ENCODE measurements at regions not wholly inside any gene's neighbourhood (a gene's known extent, or its start where the extent isn't known, plus 50 kb on each side); places are given as distances from the start of the nearest gene placed in this dataset.

DNA sequence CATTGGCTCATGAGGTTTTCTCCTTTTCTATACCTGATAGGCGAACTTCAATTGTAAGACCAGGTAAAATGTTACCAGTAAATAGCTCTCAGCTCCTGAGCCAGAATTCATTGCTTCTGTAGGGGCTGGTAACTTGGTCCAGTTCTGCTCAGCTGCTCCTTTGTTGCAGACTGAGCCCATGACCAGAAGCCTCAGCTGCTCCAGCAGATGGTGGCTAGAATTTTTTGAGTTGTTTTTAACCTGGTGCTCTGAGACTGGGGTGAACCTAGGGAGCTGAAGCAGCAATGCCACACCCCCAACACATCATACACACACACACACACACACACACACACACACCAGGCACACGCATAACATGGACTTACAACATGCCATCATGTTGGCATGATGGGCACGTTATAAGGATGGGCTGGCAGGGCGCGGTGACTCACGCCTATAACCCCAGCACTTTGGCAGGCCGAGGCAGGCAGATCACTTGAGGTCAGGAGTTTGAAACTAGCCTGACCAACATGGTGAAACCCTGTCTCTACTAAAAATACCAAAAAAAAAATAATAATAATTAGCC is 103.1 kb downstream of the QRSL1 start:
- no peaks in the 10 kb centered on the region for H3K79me1 ChIP-seq (ENCODE audit: low read length)
- H4K12ac ChIP-seq (ENCODE audit: low read depth, low read length), result no peak overlapping the region
- no peak overlapping the region for H4K91ac ChIP-seq (ENCODE audit: low read depth, low read length)
- no peak overlapping the region for H4K8ac ChIP-seq (ENCODE audit: low read depth, low read length)
- H3K14ac ChIP-seq (ENCODE audit: low read length), result no peak overlapping the region
- no peak overlapping the region for H3K4me3 ChIP-seq (ENCODE audit: low read depth, low read length)
- no peak overlapping the region for H2BK5ac ChIP-seq (ENCODE audit: low read depth, low read length, poor library complexity)
- H3K27me3 ChIP-seq (ENCODE audit: insufficient read depth, low read length), result no peaks in the 10 kb centered on the region
- H2BK12ac ChIP-seq (ENCODE audit: low read length), result no peak overlapping the region
- no peaks in the 10 kb centered on the region for H3K4me1 ChIP-seq (ENCODE audit: control insufficient read depth in 1 of 2, insufficient read depth in 2 of 2, low read length in 2 of 2)
- H3K9ac ChIP-seq (ENCODE audit: low read length), result no peak overlapping the region
- no peak overlapping the region for H3K4me2 ChIP-seq (ENCODE audit: low read length)
- no peak for DNase-seq
- no peaks in the 10 kb centered on the region for H3K36me3 ChIP-seq (ENCODE audit: control insufficient read depth in 1 of 2, insufficient read depth in 2 of 2, low read length in 2 of 2)
- H3K79me2 ChIP-seq (ENCODE audit: control insufficient read depth, insufficient read depth, low read length, poor library complexity), result no peaks in the 10 kb centered on the region
- H3K4ac ChIP-seq (ENCODE audit: low read depth, low read length), result no peak overlapping the region
- no peak overlapping the region for H3K23ac ChIP-seq (ENCODE audit: low read length)
- H2AFZ ChIP-seq (ENCODE audit: insufficient read depth, low read length, poor library complexity), result no peak overlapping the region
- H3K9me3 ChIP-seq (ENCODE audit: insufficient read depth, low read depth, low read length), result peaks cover 3% of the 10 kb centered on the region
- H3K27ac ChIP-seq (ENCODE audit: low read depth, low read length), result no peak overlapping the region
- no peak overlapping the region for H2AK5ac ChIP-seq (ENCODE audit: low read length)
- WGBS (ENCODE audit: extremely low coverage, insufficient coverage, insufficient read length), result no CpG with 5 or more reads among the region's 7 CpGs
- no peak overlapping the region for H3K18ac ChIP-seq (ENCODE audit: low read length)
- no peak overlapping the region for H2BK120ac ChIP-seq (ENCODE audit: insufficient read depth, low read length, poor library complexity)

DNA sequence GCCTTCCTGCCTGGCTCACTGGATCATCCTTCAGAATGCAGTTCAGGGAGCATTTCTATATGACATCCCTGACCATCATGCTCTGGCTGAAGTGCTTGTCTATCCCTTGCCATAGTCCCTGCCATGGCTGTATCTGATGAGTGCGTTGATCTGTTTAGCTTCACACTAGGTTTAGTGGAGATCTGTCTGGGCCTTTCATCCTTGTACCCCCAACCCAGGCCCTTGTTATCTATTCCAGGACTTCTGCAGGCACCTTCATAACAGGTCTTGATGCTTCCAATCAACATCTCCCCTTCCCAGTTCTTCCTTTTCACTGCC is 102.4 kb downstream of the QRSL1 start:
- Histone ChIP-seq H3K23ac (ENCODE audit: low read length) (no peak overlapping the region), H3K27ac (ENCODE audit: low read depth, low read length) (no peak overlapping the region), H2BK120ac (ENCODE audit: insufficient read depth, low read length, poor library complexity) (no peak overlapping the region), H2AK5ac (ENCODE audit: low read length) (no peak overlapping the region), H3K14ac (ENCODE audit: low read length) (no peak overlapping the region), H3K9me3 (ENCODE audit: insufficient read depth, low read depth, low read length) (peaks cover 3% of the 10 kb centered on the region), H3K4me2 (ENCODE audit: low read length) (no peak overlapping the region), H3K4me3 (ENCODE audit: low read depth, low read length) (no peak overlapping the region), H3K27me3 (ENCODE audit: insufficient read depth, low read length) (no peaks in the 10 kb centered on the region), H3K4me1 (ENCODE audit: control insufficient read depth in 1 of 2, insufficient read depth in 2 of 2, low read length in 2 of 2) (no peaks in the 10 kb centered on the region), H2BK12ac (ENCODE audit: low read length) (no peak overlapping the region), H4K12ac (ENCODE audit: low read depth, low read length) (no peak overlapping the region), H3K18ac (ENCODE audit: low read length) (no peak overlapping the region), H2BK5ac (ENCODE audit: low read depth, low read length, poor library complexity) (no peak overlapping the region), H3K79me1 (ENCODE audit: low read length) (no peaks in the 10 kb centered on the region), H3K79me2 (ENCODE audit: control insufficient read depth, insufficient read depth, low read length, poor library complexity) (no peaks in the 10 kb centered on the region), H2AFZ (ENCODE audit: insufficient read depth, low read length, poor library complexity) (no peak overlapping the region), H3K36me3 (ENCODE audit: control insufficient read depth in 1 of 2, insufficient read depth in 2 of 2, low read length in 2 of 2) (no peaks in the 10 kb centered on the region), H3K9ac (ENCODE audit: low read length) (no peak overlapping the region), H4K8ac (ENCODE audit: low read depth, low read length) (no peak overlapping the region), H3K4ac (ENCODE audit: low read depth, low read length) (no peak overlapping the region), H4K91ac (ENCODE audit: low read depth, low read length) (no peak overlapping the region)
- no CpG with 5 or more reads among the region's 1 CpG for WGBS (ENCODE audit: extremely low coverage, insufficient coverage, insufficient read length)
- DNase-seq, result no peak

DNA sequence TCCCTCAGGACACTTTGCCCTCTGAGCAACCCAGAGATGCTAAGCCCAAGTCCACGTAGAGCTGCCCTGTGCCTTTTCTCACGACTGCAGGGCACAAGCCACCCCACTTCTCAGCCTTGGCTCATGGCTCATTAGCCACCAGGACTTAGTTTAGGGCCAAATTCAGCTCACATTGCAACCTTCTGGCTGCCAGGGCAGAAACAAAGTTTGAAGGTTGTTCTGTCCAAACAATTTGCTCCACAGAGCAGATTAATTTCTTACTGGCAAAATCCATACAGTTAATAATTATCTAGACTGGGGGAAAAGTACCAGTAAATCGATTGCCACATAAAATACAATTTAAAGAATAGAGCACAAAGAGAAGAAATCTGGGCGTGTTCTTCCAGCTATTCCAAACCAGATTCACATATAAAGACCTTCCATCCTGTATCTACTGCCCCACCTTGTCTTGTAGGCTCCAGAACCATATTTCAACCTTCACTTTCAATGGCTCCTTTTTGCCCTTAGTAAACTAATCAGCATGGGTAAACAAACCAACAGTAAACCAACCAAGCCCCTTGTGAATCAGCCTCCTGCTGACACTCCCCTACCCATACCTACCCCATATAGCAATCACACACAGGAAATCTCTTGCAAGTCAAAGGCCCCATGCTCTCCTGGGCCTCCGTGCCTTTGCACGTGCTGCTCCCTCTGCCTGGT is 101.9 kb downstream of the QRSL1 start:
- Histone ChIP-seq H3K4me3 (ENCODE audit: low read depth, low read length) (no peak overlapping the region), H2BK5ac (ENCODE audit: low read depth, low read length, poor library complexity) (no peak overlapping the region), H3K9ac (ENCODE audit: low read length) (no peak overlapping the region), H3K18ac (ENCODE audit: low read length) (no peak overlapping the region), H2AFZ (ENCODE audit: insufficient read depth, low read length, poor library complexity) (no peak overlapping the region), H3K23ac (ENCODE audit: low read length) (no peak overlapping the region), H3K36me3 (ENCODE audit: control insufficient read depth in 1 of 2, insufficient read depth in 2 of 2, low read length in 2 of 2) (no peaks in the 10 kb centered on the region), H4K12ac (ENCODE audit: low read depth, low read length) (no peak overlapping the region), H3K14ac (ENCODE audit: low read length) (no peak overlapping the region), H3K27me3 (ENCODE audit: insufficient read depth, low read length) (no peaks in the 10 kb centered on the region), H3K79me2 (ENCODE audit: control insufficient read depth, insufficient read depth, low read length, poor library complexity) (no peaks in the 10 kb centered on the region), H3K4me2 (ENCODE audit: low read length) (no peak overlapping the region), H3K4me1 (ENCODE audit: control insufficient read depth in 1 of 2, insufficient read depth in 2 of 2, low read length in 2 of 2) (no peaks in the 10 kb centered on the region), H2AK5ac (ENCODE audit: low read length) (no peak overlapping the region), H3K9me3 (ENCODE audit: insufficient read depth, low read depth, low read length) (peaks cover 3% of the 10 kb centered on the region), H2BK120ac (ENCODE audit: insufficient read depth, low read length, poor library complexity) (no peak overlapping the region), H3K4ac (ENCODE audit: low read depth, low read length) (no peak overlapping the region), H4K8ac (ENCODE audit: low read depth, low read length) (no peak overlapping the region), H3K27ac (ENCODE audit: low read depth, low read length) (no peak overlapping the region), H3K79me1 (ENCODE audit: low read length) (no peaks in the 10 kb centered on the region), H4K91ac (ENCODE audit: low read depth, low read length) (no peak overlapping the region), H2BK12ac (ENCODE audit: low read length) (no peak overlapping the region)
- WGBS (ENCODE audit: extremely low coverage, insufficient coverage, insufficient read length), result no CpG with 5 or more reads among the region's 6 CpGs
- DNase-seq, result no peak

DNA sequence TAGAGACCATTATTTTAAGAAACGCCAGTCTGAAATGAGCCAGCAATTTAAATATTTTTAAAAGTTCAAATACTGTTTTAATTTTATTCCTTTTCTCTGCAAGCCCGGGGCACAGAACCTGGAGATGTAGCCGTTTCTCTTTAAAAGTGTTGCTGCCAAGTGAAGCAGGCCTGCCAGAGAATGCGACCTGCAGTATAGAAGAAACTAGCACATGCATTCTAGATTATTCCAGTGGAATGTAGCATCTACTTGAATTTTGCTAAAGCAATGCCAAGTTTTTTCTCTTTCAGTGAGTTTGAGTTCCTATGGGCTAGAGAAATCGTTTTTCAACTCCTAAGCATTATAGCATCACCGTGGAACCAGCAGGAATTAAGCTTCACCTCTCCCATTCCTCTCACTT is 101.3 kb downstream of the QRSL1 start:
- no peak overlapping the region for H2BK5ac ChIP-seq (ENCODE audit: low read depth, low read length, poor library complexity)
- H3K9ac ChIP-seq (ENCODE audit: low read length), result no peak overlapping the region
- H2AFZ ChIP-seq (ENCODE audit: insufficient read depth, low read length, poor library complexity), result no peak overlapping the region
- no peak overlapping the region for H3K18ac ChIP-seq (ENCODE audit: low read length)
- no peak overlapping the region for H3K4me2 ChIP-seq (ENCODE audit: low read length)
- H3K9me3 ChIP-seq (ENCODE audit: insufficient read depth, low read depth, low read length), result peaks cover 3% of the 10 kb centered on the region
- no peaks in the 10 kb centered on the region for H3K4me1 ChIP-seq (ENCODE audit: control insufficient read depth in 1 of 2, insufficient read depth in 2 of 2, low read length in 2 of 2)
- H2AK5ac ChIP-seq (ENCODE audit: low read length), result no peak overlapping the region
- H4K12ac ChIP-seq (ENCODE audit: low read depth, low read length), result no peak overlapping the region
- no peak overlapping the region for H3K23ac ChIP-seq (ENCODE audit: low read length)
- WGBS (ENCODE audit: extremely low coverage, insufficient coverage, insufficient read length), result no CpG with 5 or more reads among the region's 6 CpGs
- H3K79me2 ChIP-seq (ENCODE audit: control insufficient read depth, insufficient read depth, low read length, poor library complexity), result no peaks in the 10 kb centered on the region
- H3K79me1 ChIP-seq (ENCODE audit: low read length), result no peaks in the 10 kb centered on the region
- H3K4me3 ChIP-seq (ENCODE audit: low read depth, low read length), result no peak overlapping the region
- no peak overlapping the region for H2BK12ac ChIP-seq (ENCODE audit: low read length)
- H2BK120ac ChIP-seq (ENCODE audit: insufficient read depth, low read length, poor library complexity), result no peak overlapping the region
- no peaks in the 10 kb centered on the region for H3K36me3 ChIP-seq (ENCODE audit: control insufficient read depth in 1 of 2, insufficient read depth in 2 of 2, low read length in 2 of 2)
- no peak overlapping the region for H4K91ac ChIP-seq (ENCODE audit: low read depth, low read length)
- no peak for DNase-seq
- no peak overlapping the region for H3K14ac ChIP-seq (ENCODE audit: low read length)
- no peak overlapping the region for H3K4ac ChIP-seq (ENCODE audit: low read depth, low read length)
- H3K27ac ChIP-seq (ENCODE audit: low read depth, low read length), result no peak overlapping the region
- no peaks in the 10 kb centered on the region for H3K27me3 ChIP-seq (ENCODE audit: insufficient read depth, low read length)
- no peak overlapping the region for H4K8ac ChIP-seq (ENCODE audit: low read depth, low read length)
